OCI-LY7 (cell line): ENCODE measurements at regions not wholly inside any gene's neighbourhood (a gene's known extent, or its start where the extent isn't known, plus 50 kb on each side); places are given as distances from the start of the nearest gene placed in this dataset.

Experiments
- CTCF ChIP-seq: fragments of 200-600 bp; sonication (generic); conservative IDR thresholded peaks from 2 replicates; pipeline ENCODE4 v1.5.1; 2014; ENCODE audit warnings: mild to moderate bottlenecking, antibody characterized with exemption, low read length, moderate library complexity, mixed read lengths
- EZH2phosphoT487 ChIP-seq: fragments of 200-600 bp; sonication (generic); IDR thresholded peaks from 2 replicates; pipeline ENCODE4 v1.6.1; 2018; ENCODE audit warnings: low read depth, borderline replicate concordance, mild to moderate bottlenecking, mixed run types, antibody characterized with exemption, low read length, moderate library complexity, mixed read lengths

GRCh38 chr3:117597865-117598264 lies 888.3 kb downstream of the TUSC7 start:
- TF ChIP-seq CTCF: no peak
- TF ChIP-seq EZH2phosphoT487: no peak
